ENCODE measurements at regions not wholly inside any gene's neighbourhood (a gene's known extent, or its start where the extent isn't known, plus 50 kb on each side); places are given as distances from the start of the nearest gene placed in this dataset.

DNA sequence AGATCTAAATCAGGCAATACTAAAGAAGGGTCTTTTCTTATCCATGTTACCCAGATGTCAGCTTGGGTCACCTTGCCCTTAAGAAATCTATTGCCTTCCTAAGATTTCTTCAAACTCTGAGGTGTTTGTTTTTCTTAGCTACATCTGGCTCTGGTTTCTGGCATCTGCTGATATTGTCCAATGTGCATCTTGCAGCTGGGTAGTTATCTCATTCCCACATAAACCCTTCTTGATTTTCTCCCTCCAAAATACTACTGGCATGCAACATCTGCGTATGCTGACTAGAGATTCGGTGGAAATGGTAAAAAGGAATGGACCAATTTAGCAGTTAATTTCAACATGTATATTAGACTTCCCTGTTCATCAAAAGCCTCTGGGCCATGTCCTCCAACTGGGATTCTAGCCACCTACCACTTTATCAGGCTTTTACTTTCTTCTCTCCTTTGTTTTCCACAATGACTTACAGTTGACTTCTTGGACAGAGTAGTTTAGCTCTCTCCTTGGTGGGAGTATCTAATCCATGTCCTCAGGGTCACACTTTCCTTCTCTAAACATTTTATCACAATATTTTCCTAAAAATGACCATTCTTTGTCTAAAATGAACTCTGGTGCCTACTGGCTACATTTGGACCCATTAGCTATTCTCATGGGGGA, 324.8 kb upstream of the FAR2 start:
- WGBS, 2 donors, result 87 to 88% methylated on average over 2 of the region's 2 CpGs
- Histone ChIP-seq H3K4me3 (no peak overlapping the region), H3K36me3 (replicated peaks in 1 of 2; ENCODE audit: insufficient read depth in 1 of 2, low read depth in 2 of 2) (no peaks in the 10 kb centered on the region), H3K9me3 (no peaks in the 10 kb centered on the region), H3K27me3 (no peaks in the 10 kb centered on the region), H3K27ac (no peak overlapping the region), H3K4me1 (no peaks in the 10 kb centered on the region)
- intact Hi-C loops (cut with DNase I), result no loop called here
- DNase-seq (no peak), ATAC-seq (no peak)
- no peak for TF ChIP-seq POLR2A (IDR thresholded peaks at IDR 0.05)
- TF ChIP-seq, protein P1, sequence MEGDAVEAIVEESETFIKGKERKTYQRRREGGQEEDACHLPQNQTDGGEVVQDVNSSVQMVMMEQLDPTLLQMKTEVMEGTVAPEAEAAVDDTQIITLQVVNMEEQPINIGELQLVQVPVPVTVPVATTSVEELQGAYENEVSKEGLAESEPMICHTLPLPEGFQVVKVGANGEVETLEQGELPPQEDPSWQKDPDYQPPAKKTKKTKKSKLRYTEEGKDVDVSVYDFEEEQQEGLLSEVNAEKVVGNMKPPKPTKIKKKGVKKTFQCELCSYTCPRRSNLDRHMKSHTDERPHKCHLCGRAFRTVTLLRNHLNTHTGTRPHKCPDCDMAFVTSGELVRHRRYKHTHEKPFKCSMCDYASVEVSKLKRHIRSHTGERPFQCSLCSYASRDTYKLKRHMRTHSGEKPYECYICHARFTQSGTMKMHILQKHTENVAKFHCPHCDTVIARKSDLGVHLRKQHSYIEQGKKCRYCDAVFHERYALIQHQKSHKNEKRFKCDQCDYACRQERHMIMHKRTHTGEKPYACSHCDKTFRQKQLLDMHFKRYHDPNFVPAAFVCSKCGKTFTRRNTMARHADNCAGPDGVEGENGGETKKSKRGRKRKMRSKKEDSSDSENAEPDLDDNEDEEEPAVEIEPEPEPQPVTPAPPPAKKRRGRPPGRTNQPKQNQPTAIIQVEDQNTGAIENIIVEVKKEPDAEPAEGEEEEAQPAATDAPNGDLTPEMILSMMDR (IDR thresholded peaks at IDR 0.05), result no peak

DNA sequence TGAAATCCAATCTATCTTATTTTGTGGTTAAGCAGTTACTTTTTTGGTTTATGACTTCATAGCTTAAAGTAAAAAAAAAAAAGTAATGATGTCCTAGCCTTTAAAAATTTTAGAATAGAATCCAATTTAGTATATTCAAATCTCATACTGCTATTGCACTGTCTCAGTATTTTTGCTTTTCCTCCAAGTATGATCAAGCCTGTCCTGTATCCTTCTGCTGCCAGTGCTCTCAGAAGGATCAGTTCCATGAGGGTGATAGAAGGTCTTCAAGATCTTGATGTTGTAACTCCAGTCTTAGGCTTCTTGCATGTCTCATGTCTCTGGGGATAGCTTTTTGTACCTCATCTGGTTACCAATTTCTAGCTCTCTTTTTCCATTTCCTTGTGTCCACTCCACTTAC, 324.2 kb upstream of the FAR2 start:
- no peak for ATAC-seq
- Histone ChIP-seq H3K4me1 (no peaks in the 10 kb centered on the region), H3K4me3 (no peak overlapping the region), H3K27ac (no peak overlapping the region), H3K27me3 (no peaks in the 10 kb centered on the region), H3K36me3 (replicated peaks in 1 of 2; ENCODE audit: insufficient read depth in 1 of 2, low read depth in 2 of 2) (no peaks in the 10 kb centered on the region), H3K9me3 (no peaks in the 10 kb centered on the region)
- no peak for TF ChIP-seq POLR2A (IDR thresholded peaks at IDR 0.05)
- TF ChIP-seq, protein P1 (IDR thresholded peaks at IDR 0.05), result no peak
- intact Hi-C loops (cut with DNase I), result no loop called here
- DNase-seq, result no peak

DNA sequence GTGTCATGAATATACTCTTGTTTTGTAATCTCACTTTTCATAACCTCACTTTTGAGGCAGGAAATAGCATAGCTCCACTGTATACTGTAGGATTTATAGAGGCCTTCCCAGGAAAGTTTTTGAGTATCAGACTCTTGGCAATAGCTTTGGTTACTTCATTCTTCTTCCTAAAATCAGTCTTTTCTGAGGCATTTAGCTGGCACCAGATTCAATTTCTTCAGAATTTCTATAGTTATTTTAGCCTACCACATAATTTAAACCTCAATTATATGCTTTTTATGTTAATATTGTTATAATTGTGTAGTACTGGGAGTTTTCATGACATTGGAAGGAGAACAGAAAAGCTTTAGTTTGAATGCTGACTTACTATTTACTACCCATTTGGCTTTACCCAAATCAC, 322.3 kb upstream of the FAR2 start:
- DNase-seq, result no peak
- Histone ChIP-seq H3K4me3 (no peak overlapping the region), H3K27ac (no peak overlapping the region), H3K27me3 (no peaks in the 10 kb centered on the region), H3K36me3 (replicated peaks in 1 of 2; ENCODE audit: insufficient read depth in 1 of 2, low read depth in 2 of 2) (no peaks in the 10 kb centered on the region), H3K4me1 (no peaks in the 10 kb centered on the region), H3K9me3 (no peaks in the 10 kb centered on the region)
- ATAC-seq, result no peak
- intact Hi-C loops (cut with DNase I), result no loop called here
- no peak for TF ChIP-seq POLR2A (IDR thresholded peaks at IDR 0.05)
- TF ChIP-seq, protein P1 (IDR thresholded peaks at IDR 0.05), result no peak

DNA sequence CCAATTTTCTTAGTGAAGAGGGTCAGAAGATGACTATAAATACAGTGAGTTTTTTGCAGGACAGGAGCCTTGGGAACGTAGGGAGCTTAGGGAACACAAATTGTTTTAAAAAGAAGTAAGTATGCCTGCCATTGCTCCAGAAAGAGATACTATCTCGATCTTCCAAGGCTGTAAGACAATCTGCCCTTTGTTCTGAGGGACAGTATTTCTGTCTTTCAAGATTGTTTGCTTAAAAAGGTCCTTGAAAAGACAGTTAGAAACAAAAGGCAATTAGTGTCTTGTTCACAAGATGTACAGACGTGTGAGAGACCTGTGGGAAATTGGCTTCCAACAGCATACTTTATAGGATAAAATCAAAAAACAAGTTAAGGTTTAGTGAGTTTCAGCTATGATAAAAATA, 321.2 kb upstream of the FAR2 start:
- TF ChIP-seq, protein P1 (IDR thresholded peaks at IDR 0.05), result no peak
- TF ChIP-seq POLR2A (IDR thresholded peaks at IDR 0.05), result no peak
- intact Hi-C loops (cut with DNase I), result no loop called here
- no peak overlapping the region for H3K4me3 ChIP-seq
- H3K27ac ChIP-seq, result no peak overlapping the region
- H3K36me3 ChIP-seq (replicated peaks in 1 of 2; ENCODE audit: insufficient read depth in 1 of 2, low read depth in 2 of 2), result no peaks in the 10 kb centered on the region
- no peaks in the 10 kb centered on the region for H3K9me3 ChIP-seq
- no peak for ATAC-seq
- WGBS, 2 donors, result 8 to 14% methylated on average over 3 of the region's 3 CpGs
- DNase-seq, result no peak
- H3K27me3 ChIP-seq, result no peaks in the 10 kb centered on the region
- no peaks in the 10 kb centered on the region for H3K4me1 ChIP-seq

DNA sequence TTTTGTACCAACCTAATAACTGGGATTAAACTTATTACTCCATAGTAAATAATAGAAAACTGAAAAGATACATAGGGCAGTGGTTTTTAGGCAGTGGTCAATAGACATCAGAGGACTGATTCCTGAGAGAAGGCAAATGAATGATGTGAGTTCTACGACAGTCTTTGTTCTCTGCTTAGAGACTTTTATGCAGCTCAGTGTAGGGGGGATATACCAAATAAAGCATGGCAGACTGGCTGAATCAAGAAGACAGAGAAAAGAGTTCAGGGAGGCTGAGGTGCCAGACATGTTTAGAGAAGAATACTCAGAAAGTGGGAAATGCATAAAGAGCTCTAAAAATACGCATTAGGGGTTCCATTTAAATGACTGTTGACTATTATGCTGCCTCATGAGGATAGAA, 320.8 kb upstream of the FAR2 start:
- no peaks in the 10 kb centered on the region for H3K4me1 ChIP-seq
- no peak overlapping the region for H3K27ac ChIP-seq
- DNase-seq, result no peak
- no peak overlapping the region for H3K4me3 ChIP-seq
- ATAC-seq, result no peak
- H3K27me3 ChIP-seq, result no peaks in the 10 kb centered on the region
- TF ChIP-seq, protein P1 (IDR thresholded peaks at IDR 0.05), result no peak
- TF ChIP-seq POLR2A (IDR thresholded peaks at IDR 0.05), result no peak
- intact Hi-C loops (cut with DNase I), result no loop called here
- 84 to 88% methylated on average over 2 of the region's 2 CpGs for WGBS, 2 donors
- H3K9me3 ChIP-seq, result no peaks in the 10 kb centered on the region
- H3K36me3 ChIP-seq (replicated peaks in 1 of 2; ENCODE audit: insufficient read depth in 1 of 2, low read depth in 2 of 2), result no peaks in the 10 kb centered on the region
